GM23338 (cell line): ENCODE measurements at regions not wholly inside any gene's neighbourhood (a gene's known extent, or its start where the extent isn't known, plus 50 kb on each side); places are given as distances from the start of the nearest gene placed in this dataset.

ENCODE experiments used
- ATAC-seq: fragments of 200-7000 bp; cut with Tn5 transposase; 3 replicates; pipeline ENCODE4 v1.9.1; 2020
- DNase-seq: peaks from one replicate; pipeline ENCODE4 v3.0.0-alpha.2; 2015; ENCODE audit warnings: low spot score
- H2AFZ ChIP-seq: fragments of 200-600 bp; sonication (generic); 2 replicates; pipeline ENCODE4 v1.8.0; 2016; ENCODE audit warnings: antibody characterized with exemption, mild to moderate bottlenecking, moderate library complexity
- H3F3A ChIP-seq: fragments of 200-600 bp; sonication (generic); replicated peaks from 2 replicates; pipeline ENCODE4 v1.8.0; 2017; ENCODE audit warnings: antibody characterized with exemption, mixed run types, low read depth
- H3K27ac ChIP-seq: fragments of 200-600 bp; sonication (generic); 2 replicates; pipeline ENCODE4 v1.6.1; 2016; ENCODE audit warnings: low read depth
- H3K27me3 ChIP-seq: fragments of 200-600 bp; sonication (generic); 2 replicates; pipeline ENCODE4 v1.8.0; 2016; ENCODE audit warnings: mild to moderate bottlenecking, mixed run types, moderate library complexity; ENCODE audit not compliant: insufficient read depth
- H3K36me3 ChIP-seq: fragments of 200-600 bp; sonication (generic); 2 replicates; pipeline ENCODE4 v1.8.0; 2016; ENCODE audit warnings: mild to moderate bottlenecking; ENCODE audit not compliant: insufficient read depth
- H3K4me1 ChIP-seq: fragments of 200-600 bp; sonication (generic); 2 replicates; pipeline ENCODE4 v1.8.0; 2016; ENCODE audit warnings: mild to moderate bottlenecking, moderate library complexity; ENCODE audit not compliant: insufficient read depth
- H3K4me2 ChIP-seq: fragments of 200-600 bp; sonication (generic); 2 replicates; pipeline ENCODE4 v1.7.1; 2017; ENCODE audit warnings: mixed run types
- H3K4me3 ChIP-seq: fragments of 200-600 bp; sonication (generic); 2 replicates; pipeline ENCODE4 v1.6.1; 2016; ENCODE audit warnings: mixed run types
- H3K79me2 ChIP-seq: fragments of 200-600 bp; sonication (generic); replicated peaks from 2 replicates; pipeline ENCODE4 v1.8.0; 2017; ENCODE audit warnings: mild to moderate bottlenecking; ENCODE audit not compliant: insufficient read depth
- H3K9me2 ChIP-seq: fragments of 200-600 bp; sonication (generic); 2 replicates; pipeline ENCODE4 v1.8.0; 2017; ENCODE audit not compliant: insufficient read depth
- H4K20me1 ChIP-seq: fragments of 200-600 bp; sonication (generic); replicated peaks from 2 replicates; pipeline ENCODE4 v1.8.0; 2017; ENCODE audit warnings: mild to moderate bottlenecking; ENCODE audit not compliant: insufficient read depth
- H3K27ac Mint-ChIP-seq: 2 replicates; pipeline ENCODE4 v1.8.0; 2020; ENCODE audit warnings: inconsistent platforms, mild to moderate bottlenecking, moderate library complexity, mixed read lengths
- H3K27me3 Mint-ChIP-seq: 3 replicates; pipeline ENCODE4 v1.8.0; 2022; ENCODE audit warnings: low read depth, mild to moderate bottlenecking, moderate library complexity, mixed read lengths, inconsistent platforms; ENCODE audit not compliant: insufficient read depth, poor library complexity
- H3K36me3 Mint-ChIP-seq: 3 replicates; pipeline ENCODE4 v1.8.0; 2021; ENCODE audit warnings: low read depth, mild to moderate bottlenecking, inconsistent platforms, moderate library complexity, mixed read lengths
- H3K4me1 Mint-ChIP-seq: 3 replicates; pipeline ENCODE4 v1.8.0; 2020; ENCODE audit warnings: mild to moderate bottlenecking, inconsistent platforms, mixed read lengths
- H3K4me3 Mint-ChIP-seq: 3 replicates; pipeline ENCODE4 v1.8.0; 2021; ENCODE audit warnings: moderate library complexity, mild to moderate bottlenecking, inconsistent platforms, mixed read lengths
- H3K9me3 Mint-ChIP-seq: 3 replicates; pipeline ENCODE4 v1.8.0; 2020; ENCODE audit warnings: moderate library complexity, mild to moderate bottlenecking, inconsistent platforms, mixed read lengths
- CREB1 ChIP-seq: fragments of 250-450 bp; sonication (Bioruptor Pico); IDR thresholded peaks from 2 replicates; pipeline ENCODE4 v1.5.0; 2020; ENCODE audit warnings: low read depth, mild to moderate bottlenecking, moderate library complexity
- ETS1 ChIP-seq: IDR thresholded peaks from 2 replicates; pipeline ENCODE4 v1.6.1; 2016; ENCODE audit warnings: antibody characterized with exemption
- EZH2 ChIP-seq: fragments of 200-600 bp; sonication (generic); IDR thresholded peaks from one replicate; pipeline ENCODE4 v1.8.0; 2017; ENCODE audit warnings: antibody characterized with exemption, mild to moderate bottlenecking, low read depth; ENCODE audit not compliant: unreplicated experiment
- EZH2phosphoT487 ChIP-seq: fragments of 200-600 bp; sonication (generic); IDR thresholded peaks from one replicate; pipeline ENCODE4 v1.8.1; 2018; ENCODE audit warnings: antibody characterized with exemption; ENCODE audit not compliant: unreplicated experiment
- JUNB ChIP-seq: IDR thresholded peaks from one replicate; pipeline ENCODE4 v1.6.1; 2016; ENCODE audit warnings: antibody characterized with exemption; ENCODE audit not compliant: unreplicated experiment
- NANOG ChIP-seq: IDR thresholded peaks from 2 replicates; pipeline ENCODE4 v1.6.1; 2016; ENCODE audit warnings: antibody characterized with exemption, borderline replicate concordance
- POLR2AphosphoS5 ChIP-seq: IDR thresholded peaks from 2 replicates; pipeline ENCODE4 v1.6.1; 2016; ENCODE audit warnings: antibody characterized with exemption, low read depth
- STAT1 ChIP-seq: IDR thresholded peaks from one replicate; pipeline ENCODE4 v1.6.1; 2016; ENCODE audit warnings: antibody characterized with exemption; ENCODE audit not compliant: unreplicated experiment
- ZNF114 ChIP-seq: fragments of 250-450 bp; sonication (Bioruptor Pico); IDR thresholded peaks from 2 replicates; pipeline ENCODE4 v1.5.0; 2020; ENCODE audit warnings: mild to moderate bottlenecking, moderate library complexity
- ZNF331 ChIP-seq: fragments of 250-450 bp; sonication (Bioruptor Pico); IDR thresholded peaks from 2 replicates; pipeline ENCODE4 v1.5.0; 2020; ENCODE audit warnings: low read depth, mild to moderate bottlenecking, moderate library complexity
- TF ChIP-seq, protein P1 (sequence below): fragments of 250-450 bp; sonication (Bioruptor Pico); IDR thresholded peaks from 2 replicates; pipeline ENCODE4 v1.5.0; 2020; ENCODE audit warnings: mild to moderate bottlenecking, moderate library complexity
- TF ChIP-seq, protein P2 (sequence below): IDR thresholded peaks from one replicate; pipeline ENCODE4 v1.6.1; 2018; ENCODE audit warnings: antibody characterized with exemption; ENCODE audit not compliant: unreplicated experiment
- TF ChIP-seq, protein P3 (sequence below), 2 experiments: fragments of 200-600 bp in 1 of 2; sonication (generic) in 1 of 2; conservative IDR thresholded peaks; 2 replicates each; pipeline versions ENCODE4 v1.5.1 to v1.6.1; 2016 to 2017; ENCODE audit warnings: antibody characterized with exemption in 2 of 2, low read depth in 2 of 2, mild to moderate bottlenecking in 2 of 2, moderate library complexity in 1 of 2

GRCh38 chr5:67371924-67372323, 175.3 kb upstream of the CD180 start:
- Mint-ChIP-seq H3K36me3 (no peaks in the 10 kb centered on the region), H3K4me1 (peaks cover 4% of the 10 kb centered on the region; the same call in 2 of the 3 replicates), H3K27ac (no peak overlapping the region), H3K4me3 (no peak overlapping the region), H3K27me3 (no peaks in the 10 kb centered on the region), H3K9me3 (peaks cover 10% of the 10 kb centered on the region; the same call in 1 of the 3 replicates)
- ATAC-seq (no peak), DNase-seq (no peak)
- H3K9me2 ChIP-seq, result peaks cover 18% of the 10 kb centered on the region; the same call in 1 of the 2 replicates
- no peaks in the 10 kb centered on the region for H3K4me1 ChIP-seq
- no peak overlapping the region for H3K27ac ChIP-seq
- H3K27me3 ChIP-seq, result no peaks in the 10 kb centered on the region
- no peak overlapping the region for H2AFZ ChIP-seq
- H3F3A ChIP-seq, result no peaks in the 10 kb centered on the region
- H3K36me3 ChIP-seq, result no peaks in the 10 kb centered on the region
- H3K4me3 ChIP-seq, result no peak overlapping the region
- H4K20me1 ChIP-seq, result no peaks in the 10 kb centered on the region
- TF ChIP-seq ZNF331 (CRISPR knock-in tag), result no peak
- TF ChIP-seq, protein P1, sequence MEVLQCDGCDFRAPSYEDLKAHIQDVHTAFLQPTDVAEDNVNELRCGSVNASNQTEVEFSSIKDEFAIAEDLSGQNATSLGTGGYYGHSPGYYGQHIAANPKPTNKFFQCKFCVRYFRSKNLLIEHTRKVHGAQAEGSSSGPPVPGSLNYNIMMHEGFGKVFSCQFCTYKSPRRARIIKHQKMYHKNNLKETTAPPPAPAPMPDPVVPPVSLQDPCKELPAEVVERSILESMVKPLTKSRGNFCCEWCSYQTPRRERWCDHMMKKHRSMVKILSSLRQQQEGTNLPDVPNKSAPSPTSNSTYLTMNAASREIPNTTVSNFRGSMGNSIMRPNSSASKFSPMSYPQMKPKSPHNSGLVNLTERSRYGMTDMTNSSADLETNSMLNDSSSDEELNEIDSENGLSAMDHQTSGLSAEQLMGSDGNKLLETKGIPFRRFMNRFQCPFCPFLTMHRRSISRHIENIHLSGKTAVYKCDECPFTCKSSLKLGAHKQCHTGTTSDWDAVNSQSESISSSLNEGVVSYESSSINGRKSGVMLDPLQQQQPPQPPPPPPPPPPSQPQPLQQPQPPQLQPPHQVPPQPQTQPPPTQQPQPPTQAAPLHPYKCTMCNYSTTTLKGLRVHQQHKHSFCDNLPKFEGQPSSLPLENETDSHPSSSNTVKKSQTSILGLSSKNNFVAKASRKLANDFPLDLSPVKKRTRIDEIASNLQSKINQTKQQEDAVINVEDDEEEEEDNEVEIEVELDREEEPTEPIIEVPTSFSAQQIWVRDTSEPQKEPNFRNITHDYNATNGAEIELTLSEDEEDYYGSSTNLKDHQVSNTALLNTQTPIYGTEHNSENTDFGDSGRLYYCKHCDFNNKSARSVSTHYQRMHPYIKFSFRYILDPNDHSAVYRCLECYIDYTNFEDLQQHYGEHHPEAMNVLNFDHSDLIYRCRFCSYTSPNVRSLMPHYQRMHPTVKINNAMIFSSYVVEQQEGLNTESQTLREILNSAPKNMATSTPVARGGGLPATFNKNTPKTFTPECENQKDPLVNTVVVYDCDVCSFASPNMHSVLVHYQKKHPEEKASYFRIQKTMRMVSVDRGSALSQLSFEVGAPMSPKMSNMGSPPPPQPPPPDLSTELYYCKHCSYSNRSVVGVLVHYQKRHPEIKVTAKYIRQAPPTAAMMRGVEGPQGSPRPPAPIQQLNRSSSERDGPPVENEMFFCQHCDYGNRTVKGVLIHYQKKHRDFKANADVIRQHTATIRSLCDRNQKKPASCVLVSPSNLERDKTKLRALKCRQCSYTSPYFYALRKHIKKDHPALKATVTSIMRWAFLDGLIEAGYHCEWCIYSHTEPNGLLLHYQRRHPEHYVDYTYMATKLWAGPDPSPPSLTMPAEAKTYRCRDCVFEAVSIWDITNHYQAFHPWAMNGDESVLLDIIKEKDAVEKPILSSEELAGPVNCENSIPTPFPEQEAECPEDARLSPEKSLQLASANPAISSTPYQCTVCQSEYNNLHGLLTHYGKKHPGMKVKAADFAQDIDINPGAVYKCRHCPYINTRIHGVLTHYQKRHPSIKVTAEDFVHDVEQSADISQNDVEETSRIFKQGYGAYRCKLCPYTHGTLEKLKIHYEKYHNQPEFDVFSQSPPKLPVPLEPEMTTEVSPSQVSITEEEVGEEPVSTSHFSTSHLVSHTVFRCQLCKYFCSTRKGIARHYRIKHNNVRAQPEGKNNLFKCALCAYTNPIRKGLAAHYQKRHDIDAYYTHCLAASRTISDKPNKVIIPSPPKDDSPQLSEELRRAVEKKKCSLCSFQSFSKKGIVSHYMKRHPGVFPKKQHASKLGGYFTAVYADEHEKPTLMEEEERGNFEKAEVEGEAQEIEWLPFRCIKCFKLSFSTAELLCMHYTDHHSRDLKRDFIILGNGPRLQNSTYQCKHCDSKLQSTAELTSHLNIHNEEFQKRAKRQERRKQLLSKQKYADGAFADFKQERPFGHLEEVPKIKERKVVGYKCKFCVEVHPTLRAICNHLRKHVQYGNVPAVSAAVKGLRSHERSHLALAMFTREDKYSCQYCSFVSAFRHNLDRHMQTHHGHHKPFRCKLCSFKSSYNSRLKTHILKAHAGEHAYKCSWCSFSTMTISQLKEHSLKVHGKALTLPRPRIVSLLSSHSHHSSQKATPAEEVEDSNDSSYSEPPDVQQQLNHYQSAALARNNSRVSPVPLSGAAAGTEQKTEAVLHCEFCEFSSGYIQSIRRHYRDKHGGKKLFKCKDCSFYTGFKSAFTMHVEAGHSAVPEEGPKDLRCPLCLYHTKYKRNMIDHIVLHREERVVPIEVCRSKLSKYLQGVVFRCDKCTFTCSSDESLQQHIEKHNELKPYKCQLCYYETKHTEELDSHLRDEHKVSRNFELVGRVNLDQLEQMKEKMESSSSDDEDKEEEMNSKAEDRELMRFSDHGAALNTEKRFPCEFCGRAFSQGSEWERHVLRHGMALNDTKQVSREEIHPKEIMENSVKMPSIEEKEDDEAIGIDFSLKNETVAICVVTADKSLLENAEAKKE (CRISPR knock-in tag), result no peak
- TF ChIP-seq, protein P2, sequence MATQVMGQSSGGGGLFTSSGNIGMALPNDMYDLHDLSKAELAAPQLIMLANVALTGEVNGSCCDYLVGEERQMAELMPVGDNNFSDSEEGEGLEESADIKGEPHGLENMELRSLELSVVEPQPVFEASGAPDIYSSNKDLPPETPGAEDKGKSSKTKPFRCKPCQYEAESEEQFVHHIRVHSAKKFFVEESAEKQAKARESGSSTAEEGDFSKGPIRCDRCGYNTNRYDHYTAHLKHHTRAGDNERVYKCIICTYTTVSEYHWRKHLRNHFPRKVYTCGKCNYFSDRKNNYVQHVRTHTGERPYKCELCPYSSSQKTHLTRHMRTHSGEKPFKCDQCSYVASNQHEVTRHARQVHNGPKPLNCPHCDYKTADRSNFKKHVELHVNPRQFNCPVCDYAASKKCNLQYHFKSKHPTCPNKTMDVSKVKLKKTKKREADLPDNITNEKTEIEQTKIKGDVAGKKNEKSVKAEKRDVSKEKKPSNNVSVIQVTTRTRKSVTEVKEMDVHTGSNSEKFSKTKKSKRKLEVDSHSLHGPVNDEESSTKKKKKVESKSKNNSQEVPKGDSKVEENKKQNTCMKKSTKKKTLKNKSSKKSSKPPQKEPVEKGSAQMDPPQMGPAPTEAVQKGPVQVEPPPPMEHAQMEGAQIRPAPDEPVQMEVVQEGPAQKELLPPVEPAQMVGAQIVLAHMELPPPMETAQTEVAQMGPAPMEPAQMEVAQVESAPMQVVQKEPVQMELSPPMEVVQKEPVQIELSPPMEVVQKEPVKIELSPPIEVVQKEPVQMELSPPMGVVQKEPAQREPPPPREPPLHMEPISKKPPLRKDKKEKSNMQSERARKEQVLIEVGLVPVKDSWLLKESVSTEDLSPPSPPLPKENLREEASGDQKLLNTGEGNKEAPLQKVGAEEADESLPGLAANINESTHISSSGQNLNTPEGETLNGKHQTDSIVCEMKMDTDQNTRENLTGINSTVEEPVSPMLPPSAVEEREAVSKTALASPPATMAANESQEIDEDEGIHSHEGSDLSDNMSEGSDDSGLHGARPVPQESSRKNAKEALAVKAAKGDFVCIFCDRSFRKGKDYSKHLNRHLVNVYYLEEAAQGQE, result no peak
- TF ChIP-seq, protein P3, sequence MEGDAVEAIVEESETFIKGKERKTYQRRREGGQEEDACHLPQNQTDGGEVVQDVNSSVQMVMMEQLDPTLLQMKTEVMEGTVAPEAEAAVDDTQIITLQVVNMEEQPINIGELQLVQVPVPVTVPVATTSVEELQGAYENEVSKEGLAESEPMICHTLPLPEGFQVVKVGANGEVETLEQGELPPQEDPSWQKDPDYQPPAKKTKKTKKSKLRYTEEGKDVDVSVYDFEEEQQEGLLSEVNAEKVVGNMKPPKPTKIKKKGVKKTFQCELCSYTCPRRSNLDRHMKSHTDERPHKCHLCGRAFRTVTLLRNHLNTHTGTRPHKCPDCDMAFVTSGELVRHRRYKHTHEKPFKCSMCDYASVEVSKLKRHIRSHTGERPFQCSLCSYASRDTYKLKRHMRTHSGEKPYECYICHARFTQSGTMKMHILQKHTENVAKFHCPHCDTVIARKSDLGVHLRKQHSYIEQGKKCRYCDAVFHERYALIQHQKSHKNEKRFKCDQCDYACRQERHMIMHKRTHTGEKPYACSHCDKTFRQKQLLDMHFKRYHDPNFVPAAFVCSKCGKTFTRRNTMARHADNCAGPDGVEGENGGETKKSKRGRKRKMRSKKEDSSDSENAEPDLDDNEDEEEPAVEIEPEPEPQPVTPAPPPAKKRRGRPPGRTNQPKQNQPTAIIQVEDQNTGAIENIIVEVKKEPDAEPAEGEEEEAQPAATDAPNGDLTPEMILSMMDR (conservative IDR thresholded peaks at IDR 0.05; ENCODE audit: low read depth in 2 of 2), result no peak
- no peak for TF ChIP-seq CREB1 (CRISPR knock-in tag)
- no peak for TF ChIP-seq ETS1
- TF ChIP-seq EZH2phosphoT487, result no peak
- no peak for TF ChIP-seq POLR2AphosphoS5
- TF ChIP-seq EZH2, result no peak
- TF ChIP-seq STAT1, result no peak
- no peak for TF ChIP-seq ZNF114 (CRISPR knock-in tag)
- no peak for TF ChIP-seq JUNB
- TF ChIP-seq NANOG, result no peak
- no peak overlapping the region for H3K4me2 ChIP-seq
- H3K79me2 ChIP-seq, result no peaks in the 10 kb centered on the region
